CD4-positive, alpha-beta memory T cell (primary cell): ENCODE measurements at regions not wholly inside any gene's neighbourhood (a gene's known extent, or its start where the extent isn't known, plus 50 kb on each side); places are given as distances from the start of the nearest gene placed in this dataset.

Experiments
- CTCF ChIA-PET: fragments of 350-600 bp; sonication (Branson Sonifier 250); formaldehyde crosslinking; loops from one replicate; lab custom pipeline; 2021; ENCODE audit warnings: inconsistent platforms; ENCODE audit not compliant: partially characterized antibody; lab: Charles Lee
- POLR2A ChIA-PET: fragments of 350-600 bp; sonication (Branson Sonifier 250); formaldehyde crosslinking; loops from one replicate; lab custom pipeline; 2021; ENCODE audit not compliant: partially characterized antibody; lab: Charles Lee
- DNase-seq, 5 donors: peaks; one replicate each; pipeline versions ENCODE4 v3.0.0 to v3.0.0-alpha.2; 2020 to 2022; ENCODE audit warnings: mixed read lengths in 1 of 5
- H3K27ac ChIP-seq: one replicate; pipeline ENCODE4 v1.7.0; 2013; ENCODE audit warnings: low read depth, low read length
- H3K27me3 ChIP-seq: 2 replicates; pipeline ENCODE4 v1.7.0; 2013; ENCODE audit warnings: mild to moderate bottlenecking, low read length, moderate library complexity; ENCODE audit not compliant: insufficient read depth
- H3K36me3 ChIP-seq: 2 replicates; pipeline ENCODE4 v1.7.0; 2013; ENCODE audit warnings: mild to moderate bottlenecking, low read length, moderate library complexity; ENCODE audit not compliant: insufficient read depth
- H3K4me1 ChIP-seq: 2 replicates; pipeline ENCODE4 v1.7.0; 2013; ENCODE audit warnings: mild to moderate bottlenecking, low read length, moderate library complexity; ENCODE audit not compliant: insufficient read depth
- H3K4me3 ChIP-seq, 2 donors: one replicate each; pipeline ENCODE4 v1.7.0; 2013; ENCODE audit warnings: low read length in 2 of 2, mild to moderate bottlenecking in 1 of 2
- H3K9me3 ChIP-seq, 2 donors: one replicate each; pipeline ENCODE4 v1.7.0; 2013; ENCODE audit warnings: low read length in 2 of 2, control low read depth in 1 of 2; ENCODE audit not compliant: control insufficient read depth in 1 of 2
- H3K27ac Mint-ChIP-seq, 7 donors: one replicate each; pipeline ENCODE4 v1.8.0; 2020 to 2021; ENCODE audit warnings: mixed read lengths in 7 of 7, mild to moderate bottlenecking in 6 of 7, inconsistent platforms in 3 of 7, moderate library complexity in 3 of 7
- H3K27me3 Mint-ChIP-seq, 2 donors: one replicate each; pipeline ENCODE4 v1.8.0; 2020 to 2021; ENCODE audit warnings: mixed read lengths in 2 of 2
- H3K36me3 Mint-ChIP-seq, 2 donors: one replicate each; pipeline ENCODE4 v1.8.0; 2020 to 2021; ENCODE audit warnings: mixed read lengths in 2 of 2, inconsistent platforms in 1 of 2, mild to moderate bottlenecking in 1 of 2
- H3K4me1 Mint-ChIP-seq, 4 donors: one replicate each; pipeline ENCODE4 v1.8.0; 2020 to 2021; ENCODE audit warnings: mixed read lengths in 4 of 4, mild to moderate bottlenecking in 1 of 4
- H3K4me3 Mint-ChIP-seq, 8 donors: one replicate each; pipeline ENCODE4 v1.8.0; 2020 to 2021; ENCODE audit warnings: mixed read lengths in 8 of 8, mild to moderate bottlenecking in 7 of 8, moderate library complexity in 6 of 8, inconsistent platforms in 3 of 8
- H3K9me3 Mint-ChIP-seq, 8 donors: one replicate each; pipeline ENCODE4 v1.8.0; 2020 to 2021; ENCODE audit warnings: mixed read lengths in 8 of 8, mild to moderate bottlenecking in 5 of 8, inconsistent platforms in 3 of 8, moderate library complexity in 1 of 8
- intact Hi-C: fragments of 100-400 bp; cut with micrococcal nuclease; formaldehyde crosslinking; loops from one replicate; pipeline ENCODE4 v1.15.1; 2023

GRCh38 chr13:62906896-62907295, 1491.2 kb upstream of the PCDH20 start:
- H3K4me1 ChIP-seq, result no peaks in the 10 kb centered on the region
- intact Hi-C loops, result no loop called here
- H3K27me3 ChIP-seq, result no peaks in the 10 kb centered on the region
- peaks cover 0 to 2% of the 10 kb centered on the region in 2 donors for H3K9me3 ChIP-seq
- no peak for DNase-seq
- Mint-ChIP-seq H3K27me3 (no peaks in the 10 kb centered on the region), H3K4me1 (no peaks in the 10 kb centered on the region), H3K27ac (no peak overlapping the region), H3K9me3 (peaks cover 0 to 14% (median 4%) of the 10 kb centered on the region in 8 donors), H3K36me3 (no peaks in the 10 kb centered on the region), H3K4me3 (no peak overlapping the region)
- no peaks in the 10 kb centered on the region for H3K36me3 ChIP-seq
- CTCF ChIA-PET, result no interaction called here
- H3K27ac ChIP-seq, result no peak overlapping the region
- no peak overlapping the region for H3K4me3 ChIP-seq
- POLR2A ChIA-PET, result no interaction called here

GRCh38 chr13:62906469-62906868, 1490.8 kb upstream of the PCDH20 start:
- Histone ChIP-seq H3K9me3 (peaks cover 0 to 4% of the 10 kb centered on the region in 2 donors), H3K4me3 (no peak overlapping the region), H3K36me3 (no peaks in the 10 kb centered on the region), H3K4me1 (no peaks in the 10 kb centered on the region), H3K27me3 (no peaks in the 10 kb centered on the region), H3K27ac (no peak overlapping the region)
- intact Hi-C loops, result no loop called here
- POLR2A ChIA-PET, result no interaction called here
- no peak for DNase-seq
- CTCF ChIA-PET, result no interaction called here
- Mint-ChIP-seq H3K9me3 (peaks cover 0 to 15% (median 4%) of the 10 kb centered on the region in 8 donors), H3K27ac (no peak overlapping the region), H3K4me1 (no peaks in the 10 kb centered on the region), H3K4me3 (no peak overlapping the region), H3K27me3 (no peaks in the 10 kb centered on the region), H3K36me3 (no peaks in the 10 kb centered on the region)

- Histone ChIP-seq H3K4me3 (no peak overlapping the region), H3K9me3 (no peaks in the 10 kb centered on the region), H3K4me1 (no peaks in the 10 kb centered on the region), H3K27me3 (no peaks in the 10 kb centered on the region), H3K27ac (no peak overlapping the region), H3K36me3 (no peaks in the 10 kb centered on the region)
- Mint-ChIP-seq H3K27me3 (no peaks in the 10 kb centered on the region), H3K9me3 (peaks cover 0 to 28% (median 14%) of the 10 kb centered on the region in 8 donors), H3K27ac (no peak overlapping the region), H3K36me3 (no peaks in the 10 kb centered on the region), H3K4me3 (no peak overlapping the region), H3K4me1 (no peaks in the 10 kb centered on the region)
- ChIA-PET POLR2A (no interaction called here), CTCF (no interaction called here)
- peak in 1 of 5 donors; percentile 22 for DNase-seq
- intact Hi-C loops, result no loop called here
These were observed 1471.4 kb upstream of the PCDH20 start for GRCh38 chr13:62887046-62887445.

GRCh38 chr13:62879071-62879470, 1463.4 kb upstream of the PCDH20 start:
- H3K9me3 Mint-ChIP-seq, result peaks cover 0 to 28% (median 21%) of the 10 kb centered on the region in 8 donors
- no peak overlapping the region for H3K27ac Mint-ChIP-seq

GRCh38 chr13:62875118-62875640, 1459.5 kb upstream of the PCDH20 start:
- no peak overlapping the region for H3K27ac Mint-ChIP-seq
- ChIA-PET POLR2A (no interaction called here), CTCF (no interaction called here)
- H3K4me1 ChIP-seq, result no peaks in the 10 kb centered on the region
- H3K4me3 ChIP-seq, result no peak overlapping the region
- no peaks in the 10 kb centered on the region for H3K27me3 Mint-ChIP-seq
- intact Hi-C loops, result no loop called here
- peaks cover 0 to 18% (median 9%) of the 10 kb centered on the region in 8 donors for H3K9me3 Mint-ChIP-seq
- H3K36me3 ChIP-seq, result no peaks in the 10 kb centered on the region
- DNase-seq, result no peak
- H3K4me1 Mint-ChIP-seq, result no peaks in the 10 kb centered on the region
- no peak overlapping the region for H3K4me3 Mint-ChIP-seq
- no peaks in the 10 kb centered on the region for H3K9me3 ChIP-seq
- no peaks in the 10 kb centered on the region for H3K36me3 Mint-ChIP-seq
- H3K27ac ChIP-seq, result no peak overlapping the region
- H3K27me3 ChIP-seq, result no peaks in the 10 kb centered on the region

More at GRCh38 chr13:62879071-62879470, 1463.4 kb upstream of the PCDH20 start:
- no peak for DNase-seq
- intact Hi-C loops, result no loop called here
- H3K36me3 ChIP-seq, result no peaks in the 10 kb centered on the region
- no peak overlapping the region for H3K4me3 ChIP-seq
- no peak overlapping the region for H3K27ac ChIP-seq
- H3K4me1 ChIP-seq, result no peaks in the 10 kb centered on the region
- H3K4me1 Mint-ChIP-seq, result no peaks in the 10 kb centered on the region
- H3K27me3 Mint-ChIP-seq, result no peaks in the 10 kb centered on the region
- no peaks in the 10 kb centered on the region for H3K9me3 ChIP-seq
- H3K27me3 ChIP-seq, result no peaks in the 10 kb centered on the region
- no peak overlapping the region for H3K4me3 Mint-ChIP-seq
- ChIA-PET POLR2A (no interaction called here), CTCF (no interaction called here)
- H3K36me3 Mint-ChIP-seq, result no peaks in the 10 kb centered on the region

- POLR2A ChIA-PET, result no interaction called here
- H3K9me3 Mint-ChIP-seq, result peaks cover 0 to 17% (median 2%) of the 10 kb centered on the region in 8 donors
These were observed 1434.7 kb upstream of the PCDH20 start for GRCh38 chr13:62850331-62850730.

GRCh38 chr13:62847520-62847919, 1431.9 kb upstream of the PCDH20 start:
- Histone ChIP-seq H3K27me3 (no peaks in the 10 kb centered on the region), H3K4me1 (no peaks in the 10 kb centered on the region), H3K4me3 (no peak overlapping the region), H3K36me3 (no peaks in the 10 kb centered on the region), H3K27ac (no peak overlapping the region), H3K9me3 (no peaks in the 10 kb centered on the region)
- Mint-ChIP-seq H3K27ac (no peak overlapping the region), H3K4me3 (no peak overlapping the region), H3K9me3 (peaks cover 0 to 13% (median 3%) of the 10 kb centered on the region in 8 donors), H3K4me1 (no peaks in the 10 kb centered on the region), H3K36me3 (no peaks in the 10 kb centered on the region), H3K27me3 (no peaks in the 10 kb centered on the region)
- ChIA-PET POLR2A (no interaction called here), CTCF (no interaction called here)
- no peak for DNase-seq
- intact Hi-C loops, result no loop called here

More at GRCh38 chr13:62850331-62850730, 1434.7 kb upstream of the PCDH20 start:
- H3K27ac ChIP-seq, result no peak overlapping the region
- no peaks in the 10 kb centered on the region for H3K27me3 ChIP-seq
- intact Hi-C loops, result no loop called here
- Mint-ChIP-seq H3K27me3 (no peaks in the 10 kb centered on the region), H3K4me1 (no peaks in the 10 kb centered on the region), H3K4me3 (no peak overlapping the region), H3K36me3 (no peaks in the 10 kb centered on the region), H3K27ac (no peak overlapping the region)
- no peaks in the 10 kb centered on the region for H3K9me3 ChIP-seq
- DNase-seq, result no peak
- H3K4me1 ChIP-seq, result no peaks in the 10 kb centered on the region
- H3K36me3 ChIP-seq, result no peaks in the 10 kb centered on the region
- H3K4me3 ChIP-seq, result no peak overlapping the region
- CTCF ChIA-PET, result no interaction called here

GRCh38 chr13:62846302-62846701, 1430.7 kb upstream of the PCDH20 start:
- H3K27ac Mint-ChIP-seq, result no peak overlapping the region
- Histone ChIP-seq H3K4me1 (no peaks in the 10 kb centered on the region), H3K4me3 (no peak overlapping the region), H3K27ac (no peak overlapping the region), H3K27me3 (no peaks in the 10 kb centered on the region), H3K36me3 (no peaks in the 10 kb centered on the region), H3K9me3 (no peaks in the 10 kb centered on the region)
- CTCF ChIA-PET, result no interaction called here
- DNase-seq, result no peak
- POLR2A ChIA-PET, result no interaction called here
- no peaks in the 10 kb centered on the region for H3K27me3 Mint-ChIP-seq
- no peaks in the 10 kb centered on the region for H3K36me3 Mint-ChIP-seq
- H3K9me3 Mint-ChIP-seq, result peaks cover 0 to 15% (median 3%) of the 10 kb centered on the region in 8 donors
- H3K4me3 Mint-ChIP-seq, result no peak overlapping the region
- H3K4me1 Mint-ChIP-seq, result no peaks in the 10 kb centered on the region
- intact Hi-C loops, result no loop called here
